ENCODE measurements at regions not wholly inside any gene's neighbourhood (a gene's known extent, or its start where the extent isn't known, plus 50 kb on each side); places are given as distances from the start of the nearest gene placed in this dataset.

- TF ChIP-seq, protein P1, sequence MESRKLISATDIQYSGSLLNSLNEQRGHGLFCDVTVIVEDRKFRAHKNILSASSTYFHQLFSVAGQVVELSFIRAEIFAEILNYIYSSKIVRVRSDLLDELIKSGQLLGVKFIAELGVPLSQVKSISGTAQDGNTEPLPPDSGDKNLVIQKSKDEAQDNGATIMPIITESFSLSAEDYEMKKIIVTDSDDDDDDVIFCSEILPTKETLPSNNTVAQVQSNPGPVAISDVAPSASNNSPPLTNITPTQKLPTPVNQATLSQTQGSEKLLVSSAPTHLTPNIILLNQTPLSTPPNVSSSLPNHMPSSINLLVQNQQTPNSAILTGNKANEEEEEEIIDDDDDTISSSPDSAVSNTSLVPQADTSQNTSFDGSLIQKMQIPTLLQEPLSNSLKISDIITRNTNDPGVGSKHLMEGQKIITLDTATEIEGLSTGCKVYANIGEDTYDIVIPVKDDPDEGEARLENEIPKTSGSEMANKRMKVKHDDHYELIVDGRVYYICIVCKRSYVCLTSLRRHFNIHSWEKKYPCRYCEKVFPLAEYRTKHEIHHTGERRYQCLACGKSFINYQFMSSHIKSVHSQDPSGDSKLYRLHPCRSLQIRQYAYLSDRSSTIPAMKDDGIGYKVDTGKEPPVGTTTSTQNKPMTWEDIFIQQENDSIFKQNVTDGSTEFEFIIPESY (IDR thresholded peaks at IDR 0.05): no peak
- no peak for TF ChIP-seq TAF1 (conservative IDR thresholded peaks at IDR 0.05)
- TF ChIP-seq GABPA (IDR thresholded peaks at IDR 0.05 in 1 of 2, conservative IDR thresholded peaks at IDR 0.05 in 1 of 2): no peak
- TF ChIP-seq YY1 (IDR thresholded peaks at IDR 0.05): no peak
- no peak for TF ChIP-seq ATF3 (IDR thresholded peaks at IDR 0.05)
- TF ChIP-seq JUND (IDR thresholded peaks at IDR 0.05): no peak
These were observed 150.8 kb downstream of the SH3BGRL2 start (continued) for GRCh38 chr6:79781916-79782315.

- no peak overlapping the region for H3K4me3 ChIP-seq (ENCODE audit: low read depth in 1 of 3, low read length in 3 of 3)
- TF ChIP-seq GABPA (IDR thresholded peaks at IDR 0.05 in 1 of 2, conservative IDR thresholded peaks at IDR 0.05 in 1 of 2): no peak
- TF ChIP-seq, protein P1 (IDR thresholded peaks at IDR 0.05): no peak
- TF ChIP-seq SP1 (IDR thresholded peaks at IDR 0.05): no peak
- no peak for TF ChIP-seq EGR1 (IDR thresholded peaks at IDR 0.05; ENCODE audit: low read depth in 2 of 2)
- TF ChIP-seq ATF3 (IDR thresholded peaks at IDR 0.05): no peak
- H3K27me3 ChIP-seq (ENCODE audit: control insufficient read depth in 4 of 4, insufficient read depth in 4 of 4, low read length in 3 of 4): no peaks in the 10 kb centered on the region
- WGBS: 100% methylated on average over 1 of the region's 1 CpG
- H3K4me1 ChIP-seq (ENCODE audit: control insufficient read depth in 4 of 4, insufficient read depth in 4 of 4, low read length in 3 of 4): peaks cover 0 to 9% (median 2%) of the 10 kb centered on the region in 4 donors
- no peaks in the 10 kb centered on the region for H3K36me3 ChIP-seq (ENCODE audit: control insufficient read depth in 4 of 4, insufficient read depth in 3 of 4, low read depth in 1 of 4, low read length in 3 of 4)
- no peak overlapping the region for H3K9ac ChIP-seq (ENCODE audit: low read depth in 1 of 2, low read length in 2 of 2)
- H3K9me3 ChIP-seq (ENCODE audit: control insufficient read depth in 4 of 4, low read length in 3 of 4): no peaks in the 10 kb centered on the region
- H3K27ac ChIP-seq (ENCODE audit: low read depth in 1 of 2, low read length in 2 of 2): no peak overlapping the region
- DNase-seq (ENCODE audit: low spot score): no peak
These were observed 149.8 kb downstream of the SH3BGRL2 start for GRCh38 chr6:79780881-79781280.

DNA sequence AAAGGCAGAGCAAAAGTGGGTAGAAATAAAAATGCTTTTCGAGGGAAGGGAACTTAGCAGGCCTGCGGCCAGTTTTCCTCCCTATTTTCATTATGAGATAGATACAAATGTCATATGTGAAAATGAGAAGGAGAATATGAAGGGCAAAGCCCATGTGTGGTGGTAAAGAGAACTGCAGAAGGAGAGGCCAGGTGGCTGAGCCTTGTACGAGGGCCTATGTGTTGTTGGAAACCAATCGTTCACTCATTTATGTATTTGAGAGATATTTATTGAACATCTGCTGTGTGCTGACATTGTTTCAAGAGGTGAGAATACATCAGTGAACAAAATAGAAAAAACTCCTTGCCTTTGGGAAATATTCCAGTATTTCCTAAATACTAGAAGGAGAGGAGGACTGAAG lies 147.7 kb downstream of the SH3BGRL2 start:
- peaks cover 0 to 5% (median 2%) of the 10 kb centered on the region in 4 donors for H3K4me1 ChIP-seq (ENCODE audit: control insufficient read depth in 4 of 4, insufficient read depth in 4 of 4, low read length in 3 of 4)
- TF ChIP-seq RAD21 (IDR thresholded peaks at IDR 0.05): no peak
- TF ChIP-seq, protein P2, sequence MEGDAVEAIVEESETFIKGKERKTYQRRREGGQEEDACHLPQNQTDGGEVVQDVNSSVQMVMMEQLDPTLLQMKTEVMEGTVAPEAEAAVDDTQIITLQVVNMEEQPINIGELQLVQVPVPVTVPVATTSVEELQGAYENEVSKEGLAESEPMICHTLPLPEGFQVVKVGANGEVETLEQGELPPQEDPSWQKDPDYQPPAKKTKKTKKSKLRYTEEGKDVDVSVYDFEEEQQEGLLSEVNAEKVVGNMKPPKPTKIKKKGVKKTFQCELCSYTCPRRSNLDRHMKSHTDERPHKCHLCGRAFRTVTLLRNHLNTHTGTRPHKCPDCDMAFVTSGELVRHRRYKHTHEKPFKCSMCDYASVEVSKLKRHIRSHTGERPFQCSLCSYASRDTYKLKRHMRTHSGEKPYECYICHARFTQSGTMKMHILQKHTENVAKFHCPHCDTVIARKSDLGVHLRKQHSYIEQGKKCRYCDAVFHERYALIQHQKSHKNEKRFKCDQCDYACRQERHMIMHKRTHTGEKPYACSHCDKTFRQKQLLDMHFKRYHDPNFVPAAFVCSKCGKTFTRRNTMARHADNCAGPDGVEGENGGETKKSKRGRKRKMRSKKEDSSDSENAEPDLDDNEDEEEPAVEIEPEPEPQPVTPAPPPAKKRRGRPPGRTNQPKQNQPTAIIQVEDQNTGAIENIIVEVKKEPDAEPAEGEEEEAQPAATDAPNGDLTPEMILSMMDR (IDR thresholded peaks at IDR 0.05; ENCODE audit: low read depth, low read length, missing input control): peak; percentile 10
- no peaks in the 10 kb centered on the region for H3K27me3 ChIP-seq (ENCODE audit: control insufficient read depth in 4 of 4, insufficient read depth in 4 of 4, low read length in 3 of 4)
- no peaks in the 10 kb centered on the region for H3K36me3 ChIP-seq (ENCODE audit: control insufficient read depth in 4 of 4, insufficient read depth in 3 of 4, low read depth in 1 of 4, low read length in 3 of 4)
- H3K9me3 ChIP-seq (ENCODE audit: control insufficient read depth in 4 of 4, low read length in 3 of 4): no peaks in the 10 kb centered on the region
- WGBS: 92% methylated on average over 4 of the region's 4 CpGs
- H3K9ac ChIP-seq (ENCODE audit: low read depth in 1 of 2, low read length in 2 of 2): no peak overlapping the region
- DNase-seq (ENCODE audit: low spot score): no peak
- H3K4me3 ChIP-seq (ENCODE audit: low read depth in 1 of 3, low read length in 3 of 3): no peak overlapping the region
- H3K27ac ChIP-seq (ENCODE audit: low read depth in 1 of 2, low read length in 2 of 2): no peak overlapping the region
